ENCODE measurements at regions not wholly inside any gene's neighbourhood (a gene's known extent, or its start where the extent isn't known, plus 50 kb on each side); places are given as distances from the start of the nearest gene placed in this dataset.

GRCh38 chr11:104340590-104340989, 176.6 kb upstream of the PDGFD start:
- Histone ChIP-seq H3K4me3 (ENCODE audit: low read depth, low read length) (no peak overlapping the region), H3K27ac (ENCODE audit: extremely low read depth, low read depth, low read length) (no peak overlapping the region), H3K9me3 (ENCODE audit: control insufficient read depth, insufficient read depth, low read depth, low read length) (no peaks in the 10 kb centered on the region), H3K36me3 (ENCODE audit: control insufficient read depth in 2 of 2, insufficient read depth in 1 of 2, low read length in 2 of 2) (no peaks in the 10 kb centered on the region), H3K4me1 (ENCODE audit: control insufficient read depth, insufficient read depth, low read length) (no peaks in the 10 kb centered on the region)
- POLR2A ChIA-PET, result no interaction called here
- TF ChIP-seq ZNF155 (tag by site-specific recombination; IDR thresholded peaks at IDR 0.05), result no peak
- TF ChIP-seq ZNF140 (tag by site-specific recombination; IDR thresholded peaks at IDR 0.05), result no peak
- no peak for TF ChIP-seq MEIS1 (CRISPR knock-in tag; IDR thresholded peaks at IDR 0.05; ENCODE audit: borderline replicate concordance)
- TF ChIP-seq ZNF248 (tag by site-specific recombination; IDR thresholded peaks at IDR 0.05), result no peak
- no peak for TF ChIP-seq ZNF133 (tag by site-specific recombination; IDR thresholded peaks at IDR 0.05)
- no peak for TF ChIP-seq IKZF3 (tag by site-specific recombination; IDR thresholded peaks at IDR 0.05)
- no peak for TF ChIP-seq ZNF747 (tag by site-specific recombination; IDR thresholded peaks at IDR 0.05)
- no peak for TF ChIP-seq ZNF791 (tag by site-specific recombination; IDR thresholded peaks at IDR 0.05)
- no peak for TF ChIP-seq ZNF660 (tag by site-specific recombination; IDR thresholded peaks at IDR 0.05)
- no peak for TF ChIP-seq BCL11B (tag by site-specific recombination; IDR thresholded peaks at IDR 0.05; ENCODE audit: low read depth)
- no peak for TF ChIP-seq ZFP41 (tag by site-specific recombination; IDR thresholded peaks at IDR 0.05; ENCODE audit: borderline replicate concordance)
- CTCF ChIA-PET, result no interaction called here

GRCh38 chr11:104339380-104339831, 175.5 kb upstream of the PDGFD start:
- no peak overlapping the region for H3K27ac ChIP-seq (ENCODE audit: extremely low read depth, low read depth, low read length)
- H3K4me3 ChIP-seq (ENCODE audit: low read depth, low read length), result no peak overlapping the region
- TF ChIP-seq ZNF266 (tag by site-specific recombination; IDR thresholded peaks at IDR 0.05; ENCODE audit: low read depth) (no peak), ZNF26 (tag by site-specific recombination; IDR thresholded peaks at IDR 0.05) (no peak)
- H3K36me3 ChIP-seq (ENCODE audit: control insufficient read depth in 2 of 2, insufficient read depth in 1 of 2, low read length in 2 of 2), result no peaks in the 10 kb centered on the region
- no peaks in the 10 kb centered on the region for H3K9me3 ChIP-seq (ENCODE audit: control insufficient read depth, insufficient read depth, low read depth, low read length)
- H3K4me1 ChIP-seq (ENCODE audit: control insufficient read depth, insufficient read depth, low read length), result no peaks in the 10 kb centered on the region
- POLR2A ChIA-PET, result no interaction called here
- CTCF ChIA-PET, result no interaction called here

GRCh38 chr11:104338186-104338585, 174.2 kb upstream of the PDGFD start:
- Histone ChIP-seq H3K4me1 (ENCODE audit: control insufficient read depth, insufficient read depth, low read length) (no peaks in the 10 kb centered on the region), H3K4me3 (ENCODE audit: low read depth, low read length) (no peak overlapping the region), H3K36me3 (ENCODE audit: control insufficient read depth in 2 of 2, insufficient read depth in 1 of 2, low read length in 2 of 2) (no peaks in the 10 kb centered on the region), H3K9me3 (ENCODE audit: control insufficient read depth, insufficient read depth, low read depth, low read length) (no peaks in the 10 kb centered on the region), H3K27ac (ENCODE audit: extremely low read depth, low read depth, low read length) (no peak overlapping the region)
- CTCF ChIA-PET, result no interaction called here
- POLR2A ChIA-PET, result no interaction called here
- no peak for TF ChIP-seq KLF17 (tag by site-specific recombination; IDR thresholded peaks at IDR 0.05)
- no peak for TF ChIP-seq ZSCAN18 (tag by site-specific recombination; IDR thresholded peaks at IDR 0.05)
- no peak for TF ChIP-seq ZNF175 (tag by site-specific recombination; IDR thresholded peaks at IDR 0.05)
- TF ChIP-seq ZNF292 (tag by site-specific recombination; IDR thresholded peaks at IDR 0.05; ENCODE audit: borderline replicate concordance, low read depth), result no peak
- no peak for TF ChIP-seq ZBTB21 (tag by site-specific recombination; IDR thresholded peaks at IDR 0.05)
- no peak for TF ChIP-seq ZNF692 (tag by site-specific recombination; IDR thresholded peaks at IDR 0.05)
- TF ChIP-seq ATF2 (tag by site-specific recombination; IDR thresholded peaks at IDR 0.05; ENCODE audit: low read depth), result no peak
- no peak for TF ChIP-seq ZNF664 (tag by site-specific recombination; IDR thresholded peaks at IDR 0.05)
- TF ChIP-seq ZNF530 (tag by site-specific recombination; IDR thresholded peaks at IDR 0.05; ENCODE audit: low read depth), result no peak
- no peak for TF ChIP-seq ZNF391 (tag by site-specific recombination; IDR thresholded peaks at IDR 0.05; ENCODE audit: borderline replicate concordance, low read depth)
- TF ChIP-seq MZF1 (tag by site-specific recombination; IDR thresholded peaks at IDR 0.05; ENCODE audit: borderline replicate concordance), result no peak
- TF ChIP-seq ZSCAN5A (tag by site-specific recombination; IDR thresholded peaks at IDR 0.05), result no peak
- TF ChIP-seq ZNF423 (tag by site-specific recombination; IDR thresholded peaks at IDR 0.05), result no peak

All from HEK293 (cell line).